ENCODE measurements at regions not wholly inside any gene's neighbourhood (a gene's known extent, or its start where the extent isn't known, plus 50 kb on each side); places are given as distances from the start of the nearest gene placed in this dataset.

- TF ChIP-seq, protein P1, sequence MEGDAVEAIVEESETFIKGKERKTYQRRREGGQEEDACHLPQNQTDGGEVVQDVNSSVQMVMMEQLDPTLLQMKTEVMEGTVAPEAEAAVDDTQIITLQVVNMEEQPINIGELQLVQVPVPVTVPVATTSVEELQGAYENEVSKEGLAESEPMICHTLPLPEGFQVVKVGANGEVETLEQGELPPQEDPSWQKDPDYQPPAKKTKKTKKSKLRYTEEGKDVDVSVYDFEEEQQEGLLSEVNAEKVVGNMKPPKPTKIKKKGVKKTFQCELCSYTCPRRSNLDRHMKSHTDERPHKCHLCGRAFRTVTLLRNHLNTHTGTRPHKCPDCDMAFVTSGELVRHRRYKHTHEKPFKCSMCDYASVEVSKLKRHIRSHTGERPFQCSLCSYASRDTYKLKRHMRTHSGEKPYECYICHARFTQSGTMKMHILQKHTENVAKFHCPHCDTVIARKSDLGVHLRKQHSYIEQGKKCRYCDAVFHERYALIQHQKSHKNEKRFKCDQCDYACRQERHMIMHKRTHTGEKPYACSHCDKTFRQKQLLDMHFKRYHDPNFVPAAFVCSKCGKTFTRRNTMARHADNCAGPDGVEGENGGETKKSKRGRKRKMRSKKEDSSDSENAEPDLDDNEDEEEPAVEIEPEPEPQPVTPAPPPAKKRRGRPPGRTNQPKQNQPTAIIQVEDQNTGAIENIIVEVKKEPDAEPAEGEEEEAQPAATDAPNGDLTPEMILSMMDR (IDR thresholded peaks at IDR 0.05) = no peak
- H3K79me2 ChIP-seq = no peaks in the 10 kb centered on the region
- H3K27ac ChIP-seq = no peak overlapping the region
- H3K9ac ChIP-seq = no peak overlapping the region
- no peaks in the 10 kb centered on the region for H3K4me1 ChIP-seq
- H3K4me3 ChIP-seq (ENCODE audit: low read depth, low read length) = no peak overlapping the region
- no peak overlapping the region for H3K4me2 ChIP-seq (ENCODE audit: low read length)
- H3K9me3 ChIP-seq (ENCODE audit: control insufficient read depth, low read length) = no peaks in the 10 kb centered on the region
- H3K36me3 ChIP-seq (ENCODE audit: control insufficient read depth, insufficient read depth, low read length) = no peaks in the 10 kb centered on the region
- no peak overlapping the region for H2AFZ ChIP-seq
- H3K27me3 ChIP-seq (ENCODE audit: control insufficient read depth, insufficient read depth, low read length) = no peaks in the 10 kb centered on the region
Measured at GRCh38 chr10:57098146-57098545, 737.1 kb upstream of the ZWINT start.

DNA sequence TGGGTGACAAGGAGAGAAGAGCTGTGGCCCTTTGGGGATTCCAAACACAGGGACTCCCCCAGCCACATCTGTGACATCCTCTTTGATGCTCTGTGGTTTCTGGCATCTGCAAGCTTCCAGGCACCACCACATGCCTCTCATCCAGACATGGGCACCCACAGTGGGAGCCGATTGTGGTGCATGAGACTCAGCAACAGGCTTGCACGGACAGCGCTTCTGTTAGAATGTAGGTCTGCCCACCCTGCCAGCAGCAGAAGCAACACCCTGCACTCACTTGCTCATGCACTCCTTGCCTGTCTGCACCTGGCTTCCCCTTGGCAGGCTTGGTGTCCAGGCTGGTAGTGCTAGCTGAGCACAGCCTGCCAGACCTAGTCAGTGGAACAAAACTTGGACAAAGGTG is 735.0 kb upstream of the ZWINT start:
- no peak overlapping the region for H3K4me3 ChIP-seq (ENCODE audit: low read depth, low read length)

GRCh38 chr10:57094965-57095364 is 733.9 kb upstream of the ZWINT start:
- Histone ChIP-seq H2AFZ (no peak overlapping the region), H3K27ac (no peak overlapping the region), H3K79me2 (no peaks in the 10 kb centered on the region), H3K4me3 (ENCODE audit: low read depth, low read length) (no peak overlapping the region), H3K27me3 (ENCODE audit: control insufficient read depth, insufficient read depth, low read length) (no peaks in the 10 kb centered on the region), H3K4me2 (ENCODE audit: low read length) (no peak overlapping the region), H3K4me1 (no peaks in the 10 kb centered on the region), H3K9me3 (ENCODE audit: control insufficient read depth, low read length) (no peaks in the 10 kb centered on the region), H3K36me3 (ENCODE audit: control insufficient read depth, insufficient read depth, low read length) (no peaks in the 10 kb centered on the region), H3K9ac (no peak overlapping the region)
- TF ChIP-seq, protein P1 (IDR thresholded peaks at IDR 0.05) = no peak

More for the DNA sequence above, 735.0 kb upstream of the ZWINT start:
- Histone ChIP-seq H2AFZ (no peak overlapping the region), H3K27me3 (ENCODE audit: control insufficient read depth, insufficient read depth, low read length) (no peaks in the 10 kb centered on the region), H3K27ac (no peak overlapping the region), H3K4me1 (no peaks in the 10 kb centered on the region), H3K9ac (no peak overlapping the region), H3K36me3 (ENCODE audit: control insufficient read depth, insufficient read depth, low read length) (no peaks in the 10 kb centered on the region), H3K9me3 (ENCODE audit: control insufficient read depth, low read length) (no peaks in the 10 kb centered on the region), H3K4me2 (ENCODE audit: low read length) (no peak overlapping the region), H3K79me2 (no peaks in the 10 kb centered on the region)
- TF ChIP-seq, protein P1 (IDR thresholded peaks at IDR 0.05) = no peak

GRCh38 chr10:57094083-57094482 is 733.0 kb upstream of the ZWINT start:
- H3K4me1 ChIP-seq = no peaks in the 10 kb centered on the region
- no peak overlapping the region for H3K4me3 ChIP-seq (ENCODE audit: low read depth, low read length)
- no peaks in the 10 kb centered on the region for H3K27me3 ChIP-seq (ENCODE audit: control insufficient read depth, insufficient read depth, low read length)
- H2AFZ ChIP-seq = no peak overlapping the region
- H3K9me3 ChIP-seq (ENCODE audit: control insufficient read depth, low read length) = no peaks in the 10 kb centered on the region
- no peak overlapping the region for H3K9ac ChIP-seq
- no peaks in the 10 kb centered on the region for H3K79me2 ChIP-seq
- no peak overlapping the region for H3K4me2 ChIP-seq (ENCODE audit: low read length)
- TF ChIP-seq, protein P1 (IDR thresholded peaks at IDR 0.05) = no peak
- no peak overlapping the region for H3K27ac ChIP-seq
- no peaks in the 10 kb centered on the region for H3K36me3 ChIP-seq (ENCODE audit: control insufficient read depth, insufficient read depth, low read length)

GRCh38 chr10:57053530-57053929 is 692.5 kb upstream of the ZWINT start:
- H3K9me3 ChIP-seq (ENCODE audit: control insufficient read depth, low read length) = no peaks in the 10 kb centered on the region
- no peak overlapping the region for H3K4me2 ChIP-seq (ENCODE audit: low read length)
- H3K27ac ChIP-seq = no peak overlapping the region
- no peak overlapping the region for H3K9ac ChIP-seq
- TF ChIP-seq, protein P1 (IDR thresholded peaks at IDR 0.05) = no peak
- H3K79me2 ChIP-seq = no peaks in the 10 kb centered on the region
- no peaks in the 10 kb centered on the region for H3K4me1 ChIP-seq
- no peaks in the 10 kb centered on the region for H3K27me3 ChIP-seq (ENCODE audit: control insufficient read depth, insufficient read depth, low read length)
- no peaks in the 10 kb centered on the region for H3K36me3 ChIP-seq (ENCODE audit: control insufficient read depth, insufficient read depth, low read length)
- no peak overlapping the region for H2AFZ ChIP-seq
- no peak overlapping the region for H3K4me3 ChIP-seq (ENCODE audit: low read depth, low read length)

All from parathyroid adenoma (tissue), 2 donors.